ENCODE measurements at regions not wholly inside any gene's neighbourhood (a gene's known extent, or its start where the extent isn't known, plus 50 kb on each side); places are given as distances from the start of the nearest gene placed in this dataset.
A peak's percentile ranks its signal among the peaks of the same experiment; 100 is the strongest.

- H4K20me1 ChIP-seq (ENCODE audit: control insufficient read depth, extremely low read depth, insufficient read depth, low read length) = no peaks in the 10 kb centered on the region
- no peak for DNase-seq (ENCODE audit: low read depth in 2 of 2)
- no peak for TF ChIP-seq EZH2 (IDR thresholded peaks at IDR 0.05; ENCODE audit: low read length, missing control alignments)
- TF ChIP-seq, protein P1, sequence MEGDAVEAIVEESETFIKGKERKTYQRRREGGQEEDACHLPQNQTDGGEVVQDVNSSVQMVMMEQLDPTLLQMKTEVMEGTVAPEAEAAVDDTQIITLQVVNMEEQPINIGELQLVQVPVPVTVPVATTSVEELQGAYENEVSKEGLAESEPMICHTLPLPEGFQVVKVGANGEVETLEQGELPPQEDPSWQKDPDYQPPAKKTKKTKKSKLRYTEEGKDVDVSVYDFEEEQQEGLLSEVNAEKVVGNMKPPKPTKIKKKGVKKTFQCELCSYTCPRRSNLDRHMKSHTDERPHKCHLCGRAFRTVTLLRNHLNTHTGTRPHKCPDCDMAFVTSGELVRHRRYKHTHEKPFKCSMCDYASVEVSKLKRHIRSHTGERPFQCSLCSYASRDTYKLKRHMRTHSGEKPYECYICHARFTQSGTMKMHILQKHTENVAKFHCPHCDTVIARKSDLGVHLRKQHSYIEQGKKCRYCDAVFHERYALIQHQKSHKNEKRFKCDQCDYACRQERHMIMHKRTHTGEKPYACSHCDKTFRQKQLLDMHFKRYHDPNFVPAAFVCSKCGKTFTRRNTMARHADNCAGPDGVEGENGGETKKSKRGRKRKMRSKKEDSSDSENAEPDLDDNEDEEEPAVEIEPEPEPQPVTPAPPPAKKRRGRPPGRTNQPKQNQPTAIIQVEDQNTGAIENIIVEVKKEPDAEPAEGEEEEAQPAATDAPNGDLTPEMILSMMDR (conservative IDR thresholded peaks at IDR 0.05 in 1 of 2, IDR thresholded peaks at IDR 0.05 in 1 of 2; ENCODE audit: low read depth in 1 of 2, low read length in 2 of 2) = no peak
Observed at GRCh38 chr10:29870522-29871044, 188.8 kb downstream of the JCAD start.

GRCh38 chr10:29869593-29869992 is 189.8 kb downstream of the JCAD start:
- H3K27me3 ChIP-seq (ENCODE audit: control insufficient read depth, insufficient read depth, low read length) = peaks cover 7% of the 10 kb centered on the region
- no peak overlapping the region for H3K4me2 ChIP-seq (ENCODE audit: extremely low read depth, insufficient read depth, low read length)
- H3K9ac ChIP-seq (ENCODE audit: insufficient read depth, low read length) = no peak overlapping the region
- H3K4me1 ChIP-seq (ENCODE audit: control insufficient read depth, extremely low read depth, insufficient read depth, low read length) = no peaks in the 10 kb centered on the region
- no peaks in the 10 kb centered on the region for H4K20me1 ChIP-seq (ENCODE audit: control insufficient read depth, extremely low read depth, insufficient read depth, low read length)
- no peak overlapping the region for H3K4me3 ChIP-seq (replicated peaks in 1 of 4; ENCODE audit: control extremely low read depth in 1 of 4, insufficient read depth in 1 of 4, low read depth in 3 of 4, low read length in 4 of 4)
- H3K36me3 ChIP-seq (ENCODE audit: control insufficient read depth, insufficient read depth, low read length) = no peaks in the 10 kb centered on the region
- no peaks in the 10 kb centered on the region for H3K79me2 ChIP-seq (ENCODE audit: control insufficient read depth, insufficient read depth, low read length)
- peak in 1 of 2 donors; percentile 33 for DNase-seq (ENCODE audit: low read depth in 2 of 2)
- TF ChIP-seq, protein P1 (conservative IDR thresholded peaks at IDR 0.05 in 1 of 2, IDR thresholded peaks at IDR 0.05 in 1 of 2; ENCODE audit: low read depth in 1 of 2, low read length in 2 of 2) = no peak
- no peak for TF ChIP-seq EZH2 (IDR thresholded peaks at IDR 0.05; ENCODE audit: low read length, missing control alignments)
- H3K9me3 ChIP-seq (ENCODE audit: control insufficient read depth, insufficient read depth, low read depth, low read length) = no peaks in the 10 kb centered on the region
- H3K27ac ChIP-seq (ENCODE audit: insufficient read depth, low read length) = no peak overlapping the region
- no peak overlapping the region for H2AFZ ChIP-seq (ENCODE audit: low read length)

More at GRCh38 chr10:29870522-29871044, 188.8 kb downstream of the JCAD start:
- H3K27ac ChIP-seq (ENCODE audit: insufficient read depth, low read length) = no peak overlapping the region
- H3K79me2 ChIP-seq (ENCODE audit: control insufficient read depth, insufficient read depth, low read length) = no peaks in the 10 kb centered on the region
- H3K27me3 ChIP-seq (ENCODE audit: control insufficient read depth, insufficient read depth, low read length) = peaks cover 7% of the 10 kb centered on the region
- no peaks in the 10 kb centered on the region for H3K4me1 ChIP-seq (ENCODE audit: control insufficient read depth, extremely low read depth, insufficient read depth, low read length)
- H3K4me3 ChIP-seq (replicated peaks in 1 of 4; ENCODE audit: control extremely low read depth in 1 of 4, insufficient read depth in 1 of 4, low read depth in 3 of 4, low read length in 4 of 4) = no peak overlapping the region
- H3K4me2 ChIP-seq (ENCODE audit: extremely low read depth, insufficient read depth, low read length) = no peak overlapping the region
- no peak overlapping the region for H2AFZ ChIP-seq (ENCODE audit: low read length)
- no peaks in the 10 kb centered on the region for H3K9me3 ChIP-seq (ENCODE audit: control insufficient read depth, insufficient read depth, low read depth, low read length)
- H3K9ac ChIP-seq (ENCODE audit: insufficient read depth, low read length) = no peak overlapping the region
- H3K36me3 ChIP-seq (ENCODE audit: control insufficient read depth, insufficient read depth, low read length) = no peaks in the 10 kb centered on the region

DNA sequence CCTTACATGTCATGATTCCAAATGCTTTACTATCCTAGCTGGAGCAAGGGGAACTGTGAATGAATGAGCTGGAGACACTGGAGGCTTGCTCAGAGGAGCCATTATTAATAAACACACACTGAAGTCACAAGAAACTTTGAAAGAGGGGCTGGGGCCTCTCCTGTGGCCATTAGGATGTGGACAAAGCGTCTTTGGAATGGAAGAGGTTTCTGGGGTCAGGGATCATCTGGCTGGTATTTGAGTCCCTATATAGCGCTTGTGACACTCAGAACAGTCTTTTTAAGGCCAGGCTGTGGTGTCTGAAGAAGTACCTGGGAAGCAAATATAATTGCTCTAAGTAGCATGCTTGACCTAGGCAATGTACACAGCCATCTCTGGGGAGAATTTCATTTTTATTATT is 193.0 kb downstream of the JCAD start:
- Histone ChIP-seq H3K9me3 (ENCODE audit: control insufficient read depth, insufficient read depth, low read depth, low read length) (no peaks in the 10 kb centered on the region), H2AFZ (ENCODE audit: low read length) (no peak overlapping the region), H3K4me3 (replicated peaks in 1 of 4; ENCODE audit: control extremely low read depth in 1 of 4, insufficient read depth in 1 of 4, low read depth in 3 of 4, low read length in 4 of 4) (no peak overlapping the region), H3K9ac (ENCODE audit: insufficient read depth, low read length) (no peak overlapping the region), H3K27me3 (ENCODE audit: control insufficient read depth, insufficient read depth, low read length) (peaks cover 2% of the 10 kb centered on the region), H3K27ac (ENCODE audit: insufficient read depth, low read length) (no peak overlapping the region), H3K36me3 (ENCODE audit: control insufficient read depth, insufficient read depth, low read length) (no peaks in the 10 kb centered on the region), H3K79me2 (ENCODE audit: control insufficient read depth, insufficient read depth, low read length) (no peaks in the 10 kb centered on the region), H4K20me1 (ENCODE audit: control insufficient read depth, extremely low read depth, insufficient read depth, low read length) (no peaks in the 10 kb centered on the region), H3K4me2 (ENCODE audit: extremely low read depth, insufficient read depth, low read length) (no peak overlapping the region), H3K4me1 (ENCODE audit: control insufficient read depth, extremely low read depth, insufficient read depth, low read length) (peaks cover 5% of the 10 kb centered on the region)
- no peak for TF ChIP-seq EZH2 (IDR thresholded peaks at IDR 0.05; ENCODE audit: low read length, missing control alignments)
- TF ChIP-seq, protein P1 (conservative IDR thresholded peaks at IDR 0.05 in 1 of 2, IDR thresholded peaks at IDR 0.05 in 1 of 2; ENCODE audit: low read depth in 1 of 2, low read length in 2 of 2) = no peak
- no peak for DNase-seq (ENCODE audit: low read depth in 2 of 2)

All from fibroblast of lung (primary cell).